GM06990 (cell line): ENCODE measurements at regions not wholly inside any gene's neighbourhood (a gene's known extent, or its start where the extent isn't known, plus 50 kb on each side); places are given as distances from the start of the nearest gene placed in this dataset.

ENCODE experiments used
- DNase-seq: peaks from one replicate; pipeline ENCODE4 v3.0.0-alpha.2; 2011; ENCODE audit not compliant: insufficient read length; ENCODE audit errors: extremely low read depth
- H3K27me3 ChIP-seq: replicated peaks from 2 replicates; pipeline ENCODE4 v1.6.0; 2011; ENCODE audit warnings: low read length; ENCODE audit not compliant: control insufficient read depth, insufficient read depth
- H3K36me3 ChIP-seq: 2 replicates; pipeline ENCODE4 v1.5.1; 2011; ENCODE audit warnings: low read length; ENCODE audit not compliant: control insufficient read depth, insufficient read depth
- H3K4me3 ChIP-seq: replicated peaks from 2 replicates; pipeline ENCODE4 v1.5.1; 2011; ENCODE audit warnings: low read depth, mild to moderate bottlenecking, control low read depth, low read length
- CTCF ChIP-seq: IDR thresholded peaks from 2 replicates; pipeline ENCODE4 v1.5.1; 2011; ENCODE audit warnings: low read length, control low read depth, mild to moderate bottlenecking, inconsistent platforms; ENCODE audit not compliant: insufficient read depth, poor library complexity, severe bottlenecking

- Histone ChIP-seq H3K36me3 (no peaks in the 10 kb centered on the region), H3K4me3 (no peak overlapping the region), H3K27me3 (no peaks in the 10 kb centered on the region)
- no peak for TF ChIP-seq CTCF
- DNase-seq = no peak
These were observed 113.5 kb upstream of the CDH4 start for GRCh38 chr20:61138566-61138965.

- TF ChIP-seq CTCF = no peak
- no peak for DNase-seq
- Histone ChIP-seq H3K4me3 (no peak overlapping the region), H3K27me3 (no peaks in the 10 kb centered on the region), H3K36me3 (no peaks in the 10 kb centered on the region)
These were observed 113.0 kb upstream of the CDH4 start for GRCh38 chr20:61139031-61139430.

GRCh38 chr20:61140576-61140975 is 111.5 kb upstream of the CDH4 start:
- DNase-seq = no peak

GRCh38 chr20:61146023-61146422 is 106.0 kb upstream of the CDH4 start:
- no peak for DNase-seq
- no peak overlapping the region for H3K4me3 ChIP-seq
- TF ChIP-seq CTCF = no peak

More at GRCh38 chr20:61140576-61140975, 111.5 kb upstream of the CDH4 start:
- H3K27me3 ChIP-seq = no peaks in the 10 kb centered on the region
- no peaks in the 10 kb centered on the region for H3K36me3 ChIP-seq
- no peak for TF ChIP-seq CTCF
- H3K4me3 ChIP-seq = no peak overlapping the region

GRCh38 chr20:61149636-61150035 is 102.4 kb upstream of the CDH4 start:
- no peaks in the 10 kb centered on the region for H3K27me3 ChIP-seq

More at GRCh38 chr20:61146023-61146422, 106.0 kb upstream of the CDH4 start:
- no peaks in the 10 kb centered on the region for H3K36me3 ChIP-seq
- no peaks in the 10 kb centered on the region for H3K27me3 ChIP-seq

More at GRCh38 chr20:61149636-61150035, 102.4 kb upstream of the CDH4 start:
- no peak for TF ChIP-seq CTCF
- DNase-seq = no peak
- Histone ChIP-seq H3K4me3 (no peak overlapping the region), H3K36me3 (no peaks in the 10 kb centered on the region)
